OCI-LY3 (cell line): ENCODE measurements at regions not wholly inside any gene's neighbourhood (a gene's known extent, or its start where the extent isn't known, plus 50 kb on each side); places are given as distances from the start of the nearest gene placed in this dataset.

Experiments
- CTCF ChIP-seq: fragments of 200-600, 300-600 bp; sonication (generic); IDR thresholded peaks from 2 replicates; pipeline ENCODE4 v1.5.1; 2014; ENCODE audit warnings: antibody characterized with exemption, low read length, low read depth
- EZH2phosphoT487 ChIP-seq: fragments of 200-600 bp; shearing (Covaris generic); IDR thresholded peaks from 2 replicates; pipeline ENCODE4 v1.6.1; 2018; ENCODE audit warnings: antibody characterized with exemption, mixed run types, low read depth

- TF ChIP-seq CTCF, result no peak
- TF ChIP-seq EZH2phosphoT487, result no peak
Observed at GRCh38 chr5:159781626-159782157, 134.6 kb upstream of the ADRA1B start.
